Kidney tubule cell (primary cell): ENCODE measurements at regions not wholly inside any gene's neighbourhood (a gene's known extent, or its start where the extent isn't known, plus 50 kb on each side); places are given as distances from the start of the nearest gene placed in this dataset.

Experiments used
- DNase-seq: peaks from one replicate; pipeline ENCODE4 v3.0.0-alpha.2; 2018; ENCODE audit warnings: low spot score

GRCh38 chr3:42012935-42013690 is 51.2 kb upstream of the ULK4 start:
- peak; percentile 80 for DNase-seq

DNA sequence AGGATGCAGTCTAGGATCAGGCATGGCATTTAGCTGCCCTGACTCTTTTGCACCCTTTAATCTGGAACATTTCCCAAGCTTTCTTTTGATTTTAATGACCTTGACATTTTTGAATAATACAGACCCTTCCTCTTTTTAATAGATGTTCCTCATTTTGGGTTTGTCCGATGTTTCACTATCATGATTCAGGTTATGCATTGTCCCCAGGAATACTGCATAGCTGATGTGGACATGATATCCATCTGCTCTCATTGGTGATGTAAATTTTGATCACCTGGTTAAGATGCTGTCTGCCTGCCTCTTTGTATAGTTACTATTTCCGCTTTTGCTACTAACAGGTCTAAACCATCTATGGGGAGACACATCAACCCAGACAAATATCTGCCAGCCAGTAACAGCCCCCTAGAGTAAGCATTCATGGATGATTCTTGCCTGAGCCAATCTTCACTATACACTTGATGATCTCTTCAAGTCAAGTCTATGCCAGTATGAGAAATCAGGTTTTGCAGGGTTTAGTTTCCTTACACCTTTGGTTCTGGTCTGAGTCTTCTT is 50.6 kb upstream of the ULK4 start:
- DNase-seq: no peak
